ENCODE measurements at regions not wholly inside any gene's neighbourhood (a gene's known extent, or its start where the extent isn't known, plus 50 kb on each side); places are given as distances from the start of the nearest gene placed in this dataset.

DNA sequence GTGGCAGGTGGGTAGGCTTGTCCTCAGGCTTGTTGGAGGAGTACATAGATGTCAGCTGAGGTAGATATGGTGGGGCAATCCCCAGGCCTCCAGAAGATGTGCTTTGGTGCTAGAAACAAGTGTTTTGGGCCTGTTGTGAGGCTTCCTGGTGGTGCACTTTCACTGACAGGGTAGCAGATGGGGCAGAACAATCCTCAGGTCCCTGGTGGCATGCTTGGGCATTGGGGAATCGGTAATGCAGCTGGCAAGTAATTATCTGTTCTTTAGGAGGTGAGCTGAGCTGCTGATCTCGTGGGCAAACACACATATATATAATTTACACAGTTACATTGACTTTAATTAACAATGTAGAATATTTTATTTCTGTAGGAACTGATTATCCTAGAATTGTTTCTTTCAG, 458.7 kb downstream of the BMP2 start (continued):
- TF ChIP-seq TCF12 (IDR thresholded peaks at IDR 0.05) (no peak), TCF12 (CRISPR knock-in tag; IDR thresholded peaks at IDR 0.05) (no peak)

DNA sequence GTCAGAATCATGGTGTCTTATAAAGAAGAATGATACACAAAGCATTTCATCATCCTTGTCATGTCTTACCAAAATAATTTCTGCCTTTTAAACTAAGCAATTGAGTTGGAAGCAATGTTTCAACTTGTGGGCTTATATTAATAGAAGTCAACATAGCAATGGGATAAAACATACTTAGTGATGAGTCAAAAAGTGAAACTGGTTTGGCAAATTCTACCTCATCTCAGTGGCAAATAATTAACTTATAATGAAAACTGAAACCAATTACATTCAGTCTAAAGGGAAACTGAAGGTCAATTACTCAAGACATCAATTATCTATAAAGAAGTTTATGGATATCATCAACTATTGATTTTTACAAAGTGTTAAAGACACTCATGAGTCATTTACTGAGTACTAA, 463.8 kb downstream of the BMP2 start:
- in situ Hi-C loops (cut with HindIII; ENCODE audit: extremely low pct_ligation_motif_present, low pct_unique_long_range_greater_than_20kb), result no loop called here

More for the DNA sequence above, 463.8 kb downstream of the BMP2 start:
- BruUV-seq (replicated peaks), result no TSS peak
- POLR2A ChIA-PET, result no interaction called here
- Histone ChIP-seq H4K20me1 (ENCODE audit: insufficient read depth, low read length) (no peaks in the 10 kb centered on the region), H3K9ac (ENCODE audit: insufficient read depth, low read depth, low read length) (no peak overlapping the region), H3K4me1 (ENCODE audit: insufficient read depth, low read length) (no peaks in the 10 kb centered on the region), H3K27ac (ENCODE audit: extremely low read length, insufficient read depth, low read length) (no peak overlapping the region), H3K4me3 (replicated peaks in 1 of 3; ENCODE audit: insufficient read depth in 1 of 3, low read depth in 2 of 3, low read length in 3 of 3) (no peak overlapping the region), H3K4me2 (ENCODE audit: low read depth, low read length) (no peak overlapping the region), H3K27me3 (ENCODE audit: control insufficient read depth in 1 of 2, insufficient read depth in 2 of 2, low read length in 2 of 2) (no peaks in the 10 kb centered on the region), H3K9me3 (ENCODE audit: low read length) (peaks cover 79% of the 10 kb centered on the region), H3K36me3 (replicated peaks in 1 of 2; ENCODE audit: control insufficient read depth in 1 of 2, insufficient read depth in 2 of 2, low read length in 2 of 2) (no peaks in the 10 kb centered on the region), H2AFZ (ENCODE audit: low read length) (no peak overlapping the region), H3K79me2 (ENCODE audit: insufficient read depth, low read length) (no peaks in the 10 kb centered on the region)
- CTCF ChIA-PET (ENCODE audit: low intra/inter-chr PET ratio, low total read pairs), result no interaction called here
- no peak for DNase-seq (ENCODE audit: low spot score)
- intact Hi-C loops (cut with micrococcal nuclease; ENCODE audit: unreplicated experiment), result no loop called here
- FAIRE-seq, result no peak
- no peak for ATAC-seq
- TF ChIP-seq ZNF691 (CRISPR knock-in tag; IDR thresholded peaks at IDR 0.05; ENCODE audit: borderline replicate concordance, low read depth) (no peak), ZNF296 (CRISPR knock-in tag; conservative IDR thresholded peaks at IDR 0.05) (no peak), ZNF276 (CRISPR knock-in tag; IDR thresholded peaks at IDR 0.05; ENCODE audit: low read depth) (no peak), ZNF329 (CRISPR knock-in tag; IDR thresholded peaks at IDR 0.05; ENCODE audit: low read depth) (no peak), HIVEP1 (CRISPR knock-in tag; IDR thresholded peaks at IDR 0.05) (no peak)
- TF ChIP-seq, protein P1, sequence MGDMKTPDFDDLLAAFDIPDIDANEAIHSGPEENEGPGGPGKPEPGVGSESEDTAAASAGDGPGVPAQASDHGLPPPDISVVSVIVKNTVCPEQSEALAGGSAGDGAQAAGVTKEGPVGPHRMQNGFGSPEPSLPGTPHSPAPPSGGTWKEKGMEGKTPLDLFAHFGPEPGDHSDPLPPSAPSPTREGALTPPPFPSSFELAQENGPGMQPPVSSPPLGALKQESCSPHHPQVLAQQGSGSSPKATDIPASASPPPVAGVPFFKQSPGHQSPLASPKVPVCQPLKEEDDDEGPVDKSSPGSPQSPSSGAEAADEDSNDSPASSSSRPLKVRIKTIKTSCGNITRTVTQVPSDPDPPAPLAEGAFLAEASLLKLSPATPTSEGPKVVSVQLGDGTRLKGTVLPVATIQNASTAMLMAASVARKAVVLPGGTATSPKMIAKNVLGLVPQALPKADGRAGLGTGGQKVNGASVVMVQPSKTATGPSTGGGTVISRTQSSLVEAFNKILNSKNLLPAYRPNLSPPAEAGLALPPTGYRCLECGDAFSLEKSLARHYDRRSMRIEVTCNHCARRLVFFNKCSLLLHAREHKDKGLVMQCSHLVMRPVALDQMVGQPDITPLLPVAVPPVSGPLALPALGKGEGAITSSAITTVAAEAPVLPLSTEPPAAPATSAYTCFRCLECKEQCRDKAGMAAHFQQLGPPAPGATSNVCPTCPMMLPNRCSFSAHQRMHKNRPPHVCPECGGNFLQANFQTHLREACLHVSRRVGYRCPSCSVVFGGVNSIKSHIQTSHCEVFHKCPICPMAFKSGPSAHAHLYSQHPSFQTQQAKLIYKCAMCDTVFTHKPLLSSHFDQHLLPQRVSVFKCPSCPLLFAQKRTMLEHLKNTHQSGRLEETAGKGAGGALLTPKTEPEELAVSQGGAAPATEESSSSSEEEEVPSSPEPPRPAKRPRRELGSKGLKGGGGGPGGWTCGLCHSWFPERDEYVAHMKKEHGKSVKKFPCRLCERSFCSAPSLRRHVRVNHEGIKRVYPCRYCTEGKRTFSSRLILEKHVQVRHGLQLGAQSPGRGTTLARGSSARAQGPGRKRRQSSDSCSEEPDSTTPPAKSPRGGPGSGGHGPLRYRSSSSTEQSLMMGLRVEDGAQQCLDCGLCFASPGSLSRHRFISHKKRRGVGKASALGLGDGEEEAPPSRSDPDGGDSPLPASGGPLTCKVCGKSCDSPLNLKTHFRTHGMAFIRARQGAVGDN (CRISPR knock-in tag; IDR thresholded peaks at IDR 0.05), result no peak
